H1 (cell line): ENCODE measurements at regions not wholly inside any gene's neighbourhood (a gene's known extent, or its start where the extent isn't known, plus 50 kb on each side); places are given as distances from the start of the nearest gene placed in this dataset.

Source experiments
- CTCF ChIA-PET: fragments of 300-600 bp; sonication (Branson Sonifier 250); formaldehyde crosslinking; loops from one replicate; lab custom pipeline; 2021; ENCODE audit not compliant: partially characterized antibody; lab: Charles Lee
- POLR2A ChIA-PET: fragments of 300-600 bp; sonication (Branson Sonifier 250); formaldehyde crosslinking; loops from one replicate; lab custom pipeline; 2021; ENCODE audit warnings: inconsistent platforms; ENCODE audit not compliant: partially characterized antibody; lab: Charles Lee
- DNase-seq, 2 experiments: peaks; one replicate each; pipeline versions ENCODE4 v3.0.0 to v3.0.0-alpha.2; 2010 to 2022; ENCODE audit warnings: low spot score in 2 of 2, low read depth in 1 of 2, mixed read lengths in 1 of 2
- FAIRE-seq: peaks from 2 replicates; lab custom pipeline; 2011; peaks lifted over from hg19 to GRCh38; lab: Jason Lieb, UNC
- H2AFZ ChIP-seq: 2 replicates; pipeline ENCODE4 v1.8.1; 2012; ENCODE audit warnings: low read length, inconsistent platforms
- H2AK5ac ChIP-seq: 2 replicates; pipeline ENCODE4 v1.6.1; 2013; ENCODE audit warnings: low read depth, low read length
- H2BK120ac ChIP-seq: replicated peaks from 2 replicates; pipeline ENCODE3; 2013; ENCODE audit warnings: low read depth, low read length, inconsistent platforms
- H2BK12ac ChIP-seq: 2 replicates; pipeline ENCODE4 v1.6.1; 2013; ENCODE audit warnings: low read depth, low read length
- H2BK15ac ChIP-seq: 2 replicates; pipeline ENCODE4 v1.6.1; 2013; ENCODE audit warnings: low read length
- H2BK20ac ChIP-seq: 2 replicates; pipeline ENCODE4 v1.6.1; 2013; ENCODE audit warnings: low read length
- H2BK5ac ChIP-seq: 2 replicates; pipeline ENCODE4 v1.6.1; 2013; ENCODE audit warnings: low read depth, low read length
- H3K14ac ChIP-seq: 2 replicates; pipeline ENCODE4 v1.6.1; 2013; ENCODE audit warnings: inconsistent platforms; ENCODE audit not compliant: insufficient read length
- H3K18ac ChIP-seq: 2 replicates; pipeline ENCODE4 v1.6.1; 2013; ENCODE audit warnings: low read length; ENCODE audit errors: extremely low read depth
- H3K23ac ChIP-seq: 2 replicates; pipeline ENCODE4 v1.6.1; 2013; ENCODE audit warnings: inconsistent platforms; ENCODE audit not compliant: insufficient read length
- H3K23me2 ChIP-seq: 2 replicates; pipeline ENCODE4 v1.6.1; 2013; ENCODE audit warnings: low read depth, low read length
- H3K27ac ChIP-seq: 2 replicates; pipeline ENCODE4 v1.6.1; 2011; ENCODE audit warnings: low read depth, low read length, inconsistent platforms
- H3K27me3 ChIP-seq, 4 experiments: replicated peaks in 1 of 4; 1 replicate in 1 of 4; 2 replicates in 3 of 4; pipeline versions ENCODE4 v1.6.1 to v1.8.1; 2011 to 2013; ENCODE audit warnings: low read length in 3 of 4, mild to moderate bottlenecking in 3 of 4, inconsistent platforms in 2 of 4, mixed read lengths in 2 of 4, moderate library complexity in 1 of 4; ENCODE audit not compliant: control insufficient read depth in 3 of 4, insufficient read depth in 3 of 4; ENCODE audit errors: extremely low read depth in 1 of 4
- H3K36me3 ChIP-seq, 4 experiments: 2 replicates each; pipeline versions ENCODE4 v1.6.1 to v1.8.1; 2011 to 2013; ENCODE audit warnings: mild to moderate bottlenecking in 4 of 4, low read length in 3 of 4, moderate library complexity in 2 of 4, control low read depth in 1 of 4, inconsistent platforms in 1 of 4; ENCODE audit not compliant: insufficient read depth in 4 of 4, control insufficient read depth in 2 of 4
- H3K4ac ChIP-seq: replicated peaks from 2 replicates; pipeline ENCODE3; 2013; ENCODE audit warnings: low read length, low read depth, mixed read lengths, inconsistent platforms; ENCODE audit not compliant: insufficient read length
- H3K4me1 ChIP-seq, 4 experiments: replicated peaks in 1 of 4; 1 replicate in 1 of 4; 2 replicates in 3 of 4; pipeline versions ENCODE4 v1.6.1 to v1.8.1; 2011 to 2013; ENCODE audit warnings: low read length in 3 of 4, inconsistent platforms in 2 of 4, mixed read lengths in 1 of 4; ENCODE audit not compliant: insufficient read depth in 4 of 4, control insufficient read depth in 3 of 4
- H3K4me2 ChIP-seq, 2 experiments: 2 replicates each; pipeline versions ENCODE4 v1.6.1 to v1.8.1; 2011 to 2013; ENCODE audit warnings: low read depth in 2 of 2, low read length in 2 of 2, control low read depth in 1 of 2, inconsistent platforms in 1 of 2, mild to moderate bottlenecking in 1 of 2; ENCODE audit not compliant: insufficient read depth in 1 of 2
- H3K4me3 ChIP-seq, 4 experiments: fragments of 200-600, 300-600 bp in 1 of 4; sonication (generic), shearing (Covaris generic), sonication (Bioruptor Twin) in 1 of 4; 2 replicates each; pipeline versions ENCODE4 v1.5.1 to v1.8.1; 2011 to 2016; ENCODE audit warnings: low read length in 4 of 4, low read depth in 3 of 4, control low read depth in 2 of 4, inconsistent platforms in 2 of 4, mild to moderate bottlenecking in 2 of 4, mixed read lengths in 1 of 4, moderate library complexity in 1 of 4; ENCODE audit not compliant: insufficient read depth in 2 of 4; ENCODE audit errors: extremely low read depth in 1 of 4
- H3K56ac ChIP-seq: replicated peaks from 2 replicates; pipeline ENCODE3; 2013; ENCODE audit warnings: low read depth, mild to moderate bottlenecking, mixed read lengths, low read length, inconsistent platforms; ENCODE audit not compliant: insufficient read length
- H3K79me1 ChIP-seq: 2 replicates; pipeline ENCODE4 v1.6.1; 2013; ENCODE audit warnings: low read depth, low read length, control low read depth
- H3K79me2 ChIP-seq, 2 experiments: 2 replicates each; pipeline versions ENCODE4 v1.6.1 to v1.8.1; 2012 to 2013; ENCODE audit warnings: low read length in 2 of 2, mild to moderate bottlenecking in 2 of 2, inconsistent platforms in 1 of 2; ENCODE audit not compliant: insufficient read depth in 2 of 2, control insufficient read depth in 1 of 2
- H3K9ac ChIP-seq, 4 experiments: replicated peaks in 1 of 4; 1 replicate in 1 of 4; 2 replicates in 3 of 4; pipeline versions ENCODE4 v1.6.1 to v1.8.1; 2011 to 2013; ENCODE audit warnings: low read depth in 3 of 4, low read length in 3 of 4, control low read depth in 2 of 4, mild to moderate bottlenecking in 2 of 4, moderate library complexity in 2 of 4, inconsistent platforms in 1 of 4; ENCODE audit errors: extremely low read depth in 1 of 4
- H3K9me3 ChIP-seq, 2 experiments: 2 replicates each; pipeline versions ENCODE4 v1.6.1 to v1.8.1; 2012 to 2013; ENCODE audit warnings: mild to moderate bottlenecking in 2 of 2, moderate library complexity in 2 of 2, control low read depth in 1 of 2, inconsistent platforms in 1 of 2, low read depth in 1 of 2, low read length in 1 of 2, mixed read lengths in 1 of 2; ENCODE audit not compliant: insufficient read depth in 2 of 2
- H4K20me1 ChIP-seq, 2 experiments: replicated peaks in 1 of 2; 2 replicates each; pipeline versions ENCODE3 to v1.8.1; 2011 to 2013; ENCODE audit warnings: inconsistent platforms in 2 of 2, low read length in 2 of 2, mild to moderate bottlenecking in 1 of 2; ENCODE audit not compliant: insufficient read depth in 2 of 2, control insufficient read depth in 1 of 2
- H4K5ac ChIP-seq: 2 replicates; pipeline ENCODE4 v1.6.1; 2013; ENCODE audit warnings: low read length, low read depth, mixed read lengths, inconsistent platforms; ENCODE audit not compliant: insufficient read length
- H4K8ac ChIP-seq: 2 replicates; pipeline ENCODE4 v1.8.0; 2013; ENCODE audit warnings: mild to moderate bottlenecking, moderate library complexity, low read length, inconsistent platforms; ENCODE audit not compliant: insufficient read depth; ENCODE audit errors: extremely low read depth
- H4K91ac ChIP-seq: replicated peaks from 2 replicates; pipeline ENCODE3; 2013; ENCODE audit warnings: low read length, mixed read lengths, inconsistent platforms; ENCODE audit not compliant: insufficient read length
- BACH1 ChIP-seq: IDR thresholded peaks from 2 replicates; pipeline ENCODE4 v1.6.1; 2012; ENCODE audit warnings: low read length, improper control_type of control experiment
- CBX8 ChIP-seq: fragments of 300-800, 300-1000 bp; sonication (generic); IDR thresholded peaks from 2 replicates; pipeline ENCODE4 v1.7.1; 2016; ENCODE audit warnings: low read depth, low read length, borderline replicate concordance
- CHD1 ChIP-seq: IDR thresholded peaks from 2 replicates; pipeline ENCODE4 v1.6.1; 2012; ENCODE audit warnings: low read depth, low read length, improper control_type of control experiment
- EZH2 ChIP-seq: fragments of 200-600 bp; sonication (generic); IDR thresholded peaks from 2 replicates; pipeline ENCODE4 v1.7.1; 2012; ENCODE audit warnings: low read depth, mild to moderate bottlenecking, moderate library complexity, low read length, inconsistent platforms; ENCODE audit not compliant: severe bottlenecking
- HDAC2 ChIP-seq, 2 experiments: fragments of 300-600 bp in 1 of 2; sonication (generic) in 1 of 2; IDR thresholded peaks; 2 replicates each; pipeline ENCODE4 v1.6.1; 2011 to 2012; ENCODE audit warnings: low read depth in 2 of 2, low read length in 2 of 2, mild to moderate bottlenecking in 2 of 2, moderate library complexity in 2 of 2, borderline replicate concordance in 1 of 2, inconsistent platforms in 1 of 2
- MAFK ChIP-seq: IDR thresholded peaks from 2 replicates; pipeline ENCODE4 v1.6.1; 2012; ENCODE audit warnings: low read depth, mild to moderate bottlenecking, improper control_type of control experiment, low read length
- RBBP5 ChIP-seq: IDR thresholded peaks from 2 replicates; pipeline ENCODE4 v1.7.1; 2012; ENCODE audit warnings: low read depth, mild to moderate bottlenecking, inconsistent platforms, low read length, moderate library complexity, borderline replicate concordance
- SIRT6 ChIP-seq: IDR thresholded peaks from one replicate; pipeline ENCODE4 v1.7.1; 2012; ENCODE audit warnings: low read length, inconsistent platforms
- TEAD4 ChIP-seq: IDR thresholded peaks from 2 replicates; pipeline ENCODE4 v1.6.1; 2012; ENCODE audit warnings: low read depth, low read length, inconsistent platforms, mixed read lengths
- WGBS, 2 experiments: shearing (Covaris generic) in 1 of 2; methylation state at CpG; one replicate each; pipeline versions ENCODE4 v1.1.6 to v1.1.7; 2013 to 2015; ENCODE audit warnings: low lambda C conversion rate in 2 of 2, mixed read lengths in 2 of 2, inconsistent platforms in 1 of 2, low coverage in 1 of 2, missing lambda C conversion rate in 1 of 2; ENCODE audit not compliant: insufficient replicate concordance in 2 of 2, insufficient coverage in 1 of 2, insufficient read length in 1 of 2; ENCODE audit errors: extremely low coverage in 1 of 2, missing lambda C conversion rate in 1 of 2; 5-methylcytosine and 5-hydroxymethylcytosine counted together

DNA sequence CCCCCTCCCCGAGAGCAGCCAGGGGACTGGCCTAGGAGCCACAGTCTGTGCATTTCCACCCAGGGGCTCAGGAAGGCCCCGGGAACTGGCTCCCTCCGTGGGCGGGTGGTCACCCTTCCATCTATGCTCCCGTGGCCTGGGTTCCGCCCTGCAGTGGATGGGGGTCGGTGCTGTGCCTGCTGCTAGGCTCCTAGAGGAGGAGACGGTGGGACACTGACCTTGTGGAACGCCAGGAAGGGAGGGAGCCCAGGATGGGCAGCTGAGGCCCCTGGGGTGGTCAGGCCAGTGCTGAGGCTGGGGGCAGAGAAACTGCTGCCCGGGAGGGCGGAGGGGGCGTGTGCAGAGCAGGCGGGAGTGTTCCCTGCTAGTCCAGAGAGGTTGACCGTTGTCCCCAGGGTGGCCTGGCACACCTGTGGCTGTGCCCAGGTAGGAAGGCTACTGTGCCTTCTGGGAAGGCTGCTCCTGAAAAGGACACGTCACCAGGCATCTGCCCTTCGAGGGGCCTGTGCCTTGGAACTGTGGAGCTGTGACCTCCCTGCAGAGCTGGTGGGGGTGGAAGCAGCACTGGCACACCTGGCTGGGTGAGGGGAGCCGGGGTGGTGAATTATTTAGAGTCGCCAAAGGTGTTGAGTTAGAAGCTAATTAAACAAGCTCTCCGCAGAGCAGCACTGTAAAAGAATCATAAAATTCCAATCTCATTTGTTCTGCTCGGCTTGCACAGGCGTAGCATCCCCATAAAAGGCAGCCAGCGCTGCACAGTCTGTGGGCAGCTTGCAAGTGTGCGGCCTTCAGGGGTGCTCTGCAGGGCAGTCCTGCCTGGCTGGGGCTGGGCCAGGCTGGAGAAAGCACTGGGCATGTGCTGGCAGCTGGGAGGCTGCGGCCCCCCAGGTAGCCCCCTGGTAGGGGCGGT, 145.1 kb downstream of the KIF26A start:
- no peak overlapping the region for H3K18ac ChIP-seq
- H3K9ac ChIP-seq = no peak overlapping the region; a peak in 1 of 7 replicates
- H2BK15ac ChIP-seq = no peak overlapping the region; the same call in 1 of the 2 replicates
- no peak for DNase-seq
- no peak overlapping the region for H3K14ac ChIP-seq
- H2AK5ac ChIP-seq = no peak overlapping the region
- H2AFZ ChIP-seq = no peak overlapping the region
- peak overlapping the region; percentile 80; the same call in 1 of the 2 replicates for H2BK12ac ChIP-seq
- CTCF ChIA-PET = interaction anchor here (0.9 to 1.3 kb wide), 3 partner anchors 9 to 426 kb away, joined by 4 read pairs; no protein-coding TSS in a partner anchor
- H3K79me1 ChIP-seq = no peaks in the 10 kb centered on the region
- H4K8ac ChIP-seq = no peak overlapping the region; the same call in 1 of the 2 replicates
- no peak overlapping the region for H2BK5ac ChIP-seq
- no peaks in the 10 kb centered on the region; a peak in 3 of 7 replicates for H3K4me1 ChIP-seq
- FAIRE-seq = no peak
- POLR2A ChIA-PET = interaction anchor here (1.1 kb wide), 1 partner anchor 9 kb away, joined by 3 read pairs; no protein-coding TSS in a partner anchor
- no peaks in the 10 kb centered on the region for H3K27me3 ChIP-seq
- no peaks in the 10 kb centered on the region for H4K20me1 ChIP-seq
- H3K23me2 ChIP-seq = no peaks in the 10 kb centered on the region
- no peak overlapping the region for H4K5ac ChIP-seq
- H3K23ac ChIP-seq = no peak overlapping the region
- H3K79me2 ChIP-seq = no peaks in the 10 kb centered on the region
- no peak overlapping the region for H2BK120ac ChIP-seq
- no peak overlapping the region for H2BK20ac ChIP-seq
- TF ChIP-seq CBX8 = no peak
- TF ChIP-seq RBBP5 = no peak
- TF ChIP-seq CHD1 = no peak
- no peak for TF ChIP-seq HDAC2 (IDR thresholded peaks at IDR 0.05; ENCODE audit: borderline replicate concordance in 1 of 2, low read depth in 2 of 2, low read length in 2 of 2)
- TF ChIP-seq MAFK = no peak
- TF ChIP-seq TEAD4 = no peak
- no peak for TF ChIP-seq SIRT6
- TF ChIP-seq EZH2 = no peak
- TF ChIP-seq BACH1 = no peak
- no peak overlapping the region for H4K91ac ChIP-seq
- H3K27ac ChIP-seq = no peak overlapping the region
- H3K4me3 ChIP-seq = no peak overlapping the region
- H3K56ac ChIP-seq = peak overlapping the region; percentile 44
- 87% methylated on average over 25 of the region's 25 CpGs; no CpG with 5 or more reads in 1 of the 2 experiments for WGBS, 2 experiments
- H3K4ac ChIP-seq = no peak overlapping the region
- no peaks in the 10 kb centered on the region for H3K36me3 ChIP-seq
- no peak overlapping the region for H3K4me2 ChIP-seq
- H3K9me3 ChIP-seq = no peaks in the 10 kb centered on the region
